Trophoblast cell (in vitro differentiated cells and primary cell): ENCODE measurements at regions not wholly inside any gene's neighbourhood (a gene's known extent, or its start where the extent isn't known, plus 50 kb on each side); places are given as distances from the start of the nearest gene placed in this dataset.

Experiments used
- DNase-seq, 2 donors: peaks; one replicate each; pipeline ENCODE4 v3.0.0-alpha.2; 2016
- H2AFZ ChIP-seq: 2 replicates; pipeline ENCODE4 v1.6.1; 2013; ENCODE audit warnings: low read length, moderate library complexity, mild to moderate bottlenecking; ENCODE audit not compliant: insufficient read depth, poor library complexity
- H2AK5ac ChIP-seq: 2 replicates; pipeline ENCODE4 v1.6.1; 2013; ENCODE audit warnings: mild to moderate bottlenecking, low read length
- H2BK120ac ChIP-seq: 2 replicates; pipeline ENCODE4 v1.6.1; 2013; ENCODE audit warnings: low read length, mild to moderate bottlenecking, moderate library complexity; ENCODE audit not compliant: insufficient read depth, poor library complexity
- H2BK12ac ChIP-seq: 2 replicates; pipeline ENCODE4 v1.6.1; 2013; ENCODE audit warnings: mild to moderate bottlenecking, low read length, moderate library complexity
- H2BK5ac ChIP-seq: 2 replicates; pipeline ENCODE4 v1.6.1; 2013; ENCODE audit warnings: low read length, low read depth, moderate library complexity, mild to moderate bottlenecking; ENCODE audit not compliant: poor library complexity
- H3K14ac ChIP-seq: 2 replicates; pipeline ENCODE4 v1.6.1; 2013; ENCODE audit warnings: mild to moderate bottlenecking, low read length
- H3K18ac ChIP-seq: 2 replicates; pipeline ENCODE4 v1.6.1; 2013; ENCODE audit warnings: mild to moderate bottlenecking, low read length
- H3K23ac ChIP-seq: 2 replicates; pipeline ENCODE4 v1.6.1; 2013; ENCODE audit warnings: low read length
- H3K27ac ChIP-seq: 2 replicates; pipeline ENCODE4 v1.5.1; 2013; ENCODE audit warnings: low read depth, mild to moderate bottlenecking, inconsistent platforms, low read length, moderate library complexity
- H3K27me3 ChIP-seq: 2 replicates; pipeline ENCODE4 v1.6.1; 2013; ENCODE audit warnings: inconsistent platforms, mild to moderate bottlenecking, low read length, moderate library complexity; ENCODE audit not compliant: insufficient read depth
- H3K36me3 ChIP-seq, 2 experiments: 1 replicate in 1 of 2; 2 replicates in 1 of 2; pipeline ENCODE4 v1.6.1; 2013; ENCODE audit warnings: low read length in 2 of 2, mild to moderate bottlenecking in 2 of 2, moderate library complexity in 1 of 2; ENCODE audit not compliant: insufficient read depth in 2 of 2, control insufficient read depth in 1 of 2
- H3K4ac ChIP-seq: 2 replicates; pipeline ENCODE4 v1.6.1; 2013; ENCODE audit warnings: low read depth, mild to moderate bottlenecking, low read length, moderate library complexity
- H3K4me1 ChIP-seq, 2 experiments: 1 replicate in 1 of 2; 2 replicates in 1 of 2; pipeline ENCODE4 v1.6.1; 2013; ENCODE audit warnings: low read length in 2 of 2, mild to moderate bottlenecking in 2 of 2, moderate library complexity in 1 of 2; ENCODE audit not compliant: insufficient read depth in 2 of 2, control insufficient read depth in 1 of 2
- H3K4me2 ChIP-seq: 2 replicates; pipeline ENCODE4 v1.6.1; 2013; ENCODE audit warnings: inconsistent platforms, mild to moderate bottlenecking, low read length, moderate library complexity
- H3K4me3 ChIP-seq: 2 replicates; pipeline ENCODE4 v1.5.1; 2013; ENCODE audit warnings: mild to moderate bottlenecking, low read depth, low read length, inconsistent platforms
- H3K79me1 ChIP-seq: one replicate; pipeline ENCODE4 v1.6.1; 2013; ENCODE audit warnings: low read length
- H3K79me2 ChIP-seq: 2 replicates; pipeline ENCODE4 v1.6.1; 2013; ENCODE audit warnings: low read length, mild to moderate bottlenecking; ENCODE audit not compliant: control insufficient read depth, insufficient read depth, poor library complexity
- H3K9ac ChIP-seq: 2 replicates; pipeline ENCODE4 v1.6.1; 2013; ENCODE audit warnings: mild to moderate bottlenecking, low read length
- H3K9me3 ChIP-seq: 2 replicates; pipeline ENCODE4 v1.6.1; 2013; ENCODE audit warnings: low read depth, mild to moderate bottlenecking, control low read depth, inconsistent platforms, low read length; ENCODE audit not compliant: insufficient read depth
- H4K12ac ChIP-seq: 2 replicates; pipeline ENCODE4 v1.6.1; 2013; ENCODE audit warnings: low read depth, mild to moderate bottlenecking, low read length, moderate library complexity
- H4K8ac ChIP-seq: 2 replicates; pipeline ENCODE4 v1.6.1; 2013; ENCODE audit warnings: low read depth, mild to moderate bottlenecking, low read length, moderate library complexity
- H4K91ac ChIP-seq: one replicate; pipeline ENCODE4 v1.6.1; 2013; ENCODE audit warnings: low read depth, mild to moderate bottlenecking, low read length, moderate library complexity
- WGBS: extraction: QIAGEN DNeasy Blood & Tissue Kit; methylation state at CpG from one replicate; pipeline ENCODE4 v1.1.7; 2013; ENCODE audit warnings: missing lambda C conversion rate; ENCODE audit not compliant: insufficient read length, insufficient coverage; ENCODE audit errors: extremely low coverage; 5-methylcytosine and 5-hydroxymethylcytosine counted together

DNA sequence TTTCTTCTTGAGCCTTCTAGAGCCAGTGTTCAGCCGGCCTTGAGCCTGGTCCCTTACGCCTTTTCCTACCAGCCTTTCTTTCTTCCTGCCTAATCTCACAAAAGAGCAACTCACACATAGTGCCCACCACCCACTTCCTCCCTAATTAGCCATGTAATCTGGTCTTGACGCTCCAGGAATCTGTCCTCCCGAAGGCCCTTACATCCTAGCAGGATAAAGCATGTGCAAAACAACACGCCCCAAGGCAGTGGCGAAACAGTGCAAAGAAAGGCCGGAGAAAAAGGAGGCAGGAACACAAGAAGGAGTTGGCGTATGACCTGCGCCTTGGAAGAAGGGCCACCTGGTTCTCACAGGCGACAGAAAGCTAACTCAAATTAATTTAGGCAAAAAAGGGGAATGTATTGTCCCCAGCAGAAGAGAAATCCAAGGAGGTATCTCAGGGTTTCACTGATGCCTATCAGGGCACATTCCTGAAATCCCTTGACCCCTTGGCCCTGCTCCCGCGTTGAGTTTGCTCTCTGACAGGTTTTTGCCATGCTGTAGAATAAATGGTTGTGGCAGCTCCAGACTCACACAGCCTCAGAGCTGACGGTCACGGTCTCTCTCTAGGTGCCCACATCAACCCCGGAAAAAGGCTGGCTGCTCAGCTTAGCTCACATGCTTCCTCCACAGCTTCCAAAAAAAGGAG lies 79.0 kb downstream of the ZNF281 start:
- H4K8ac ChIP-seq = no peak overlapping the region
- no peak overlapping the region for H3K23ac ChIP-seq
- no peaks in the 10 kb centered on the region for H3K79me2 ChIP-seq
- H3K4me1 ChIP-seq = peaks cover 9 to 12% of the 10 kb centered on the region in 2 experiments
- no peak overlapping the region for H4K91ac ChIP-seq
- H3K9ac ChIP-seq = no peak overlapping the region
- H2BK120ac ChIP-seq = no peak overlapping the region
- no peak overlapping the region for H3K4me3 ChIP-seq
- H4K12ac ChIP-seq = no peak overlapping the region
- H3K79me1 ChIP-seq = no peaks in the 10 kb centered on the region
- H3K9me3 ChIP-seq = no peaks in the 10 kb centered on the region
- H2AK5ac ChIP-seq = no peak overlapping the region
- H3K4me2 ChIP-seq = peak overlapping the region; percentile 50
- H3K18ac ChIP-seq = no peak overlapping the region
- H3K14ac ChIP-seq = no peak overlapping the region
- DNase-seq = peak; percentile 52 to 69
- H2BK5ac ChIP-seq = no peak overlapping the region
- H3K27me3 ChIP-seq = no peaks in the 10 kb centered on the region
- no peak overlapping the region for H3K4ac ChIP-seq
- no peaks in the 10 kb centered on the region for H3K36me3 ChIP-seq
- H2AFZ ChIP-seq = no peak overlapping the region
- H3K27ac ChIP-seq = peak overlapping the region; percentile 36
- peak overlapping the region; percentile 2 for H2BK12ac ChIP-seq
- no CpG with 5 or more reads among the region's 15 CpGs for WGBS

DNA sequence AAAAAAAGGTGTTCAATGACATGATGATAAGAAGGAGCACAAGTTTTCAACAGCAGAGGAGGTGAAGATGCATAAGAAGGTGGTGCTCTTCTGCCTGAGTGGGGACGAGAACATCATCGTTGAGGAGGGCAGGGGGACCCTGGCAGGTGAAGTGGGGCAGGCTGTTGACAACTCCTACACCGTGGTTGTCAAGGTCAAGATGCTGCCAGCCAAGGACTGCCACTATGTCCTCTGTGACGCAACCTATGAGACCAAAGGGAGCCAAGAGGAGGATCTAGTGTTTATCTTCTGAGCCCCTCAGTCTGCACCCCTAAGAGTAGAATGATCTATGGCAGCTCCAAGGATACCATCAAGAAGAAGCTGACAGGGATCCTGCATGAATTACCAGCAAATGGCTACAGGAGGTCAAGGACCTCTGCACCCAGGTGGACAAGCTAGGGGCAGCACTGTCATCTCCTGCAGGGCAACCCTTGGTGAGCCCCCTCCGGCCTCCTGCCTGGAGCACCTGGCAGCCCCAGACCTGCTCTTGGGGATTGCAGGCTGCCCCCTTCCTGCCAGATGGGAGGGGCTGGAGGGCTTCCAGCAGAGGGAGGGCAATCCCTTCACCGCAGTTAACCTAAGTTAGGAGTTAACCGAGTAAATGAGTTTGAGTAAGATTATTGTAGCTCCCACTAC lies 80.5 kb downstream of the ZNF281 start:
- no CpG with 5 or more reads among the region's 7 CpGs for WGBS

DNA sequence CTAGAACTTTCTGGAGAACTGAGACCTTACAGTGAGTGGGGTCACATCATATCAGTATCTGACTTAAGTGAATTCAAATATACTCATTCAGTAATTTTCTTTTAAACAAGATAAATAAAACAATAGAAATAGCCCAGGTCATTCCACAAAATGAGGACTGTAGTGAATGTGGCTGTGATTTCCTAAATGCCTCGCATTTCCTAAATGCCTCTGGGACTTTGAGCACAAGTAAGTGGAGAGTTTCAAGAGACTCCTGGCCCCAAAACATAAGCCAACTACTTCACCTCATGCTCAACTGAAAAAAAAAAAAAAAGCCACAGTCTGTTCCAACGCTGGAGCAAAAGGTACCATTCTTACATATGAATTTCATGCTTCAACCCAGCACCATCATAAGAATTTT lies 81.5 kb downstream of the ZNF281 start:
- DNase-seq = no peak
- WGBS = no CpG with 5 or more reads among the region's 2 CpGs
- H3K4me2 ChIP-seq = no peak overlapping the region

More for the DNA sequence above, 80.5 kb downstream of the ZNF281 start:
- H4K12ac ChIP-seq = no peak overlapping the region
- H3K18ac ChIP-seq = no peak overlapping the region
- no peaks in the 10 kb centered on the region for H3K27me3 ChIP-seq
- no peak overlapping the region for H4K91ac ChIP-seq
- no peak overlapping the region for H2BK5ac ChIP-seq
- H2BK120ac ChIP-seq = no peak overlapping the region
- H3K9ac ChIP-seq = no peak overlapping the region
- H3K36me3 ChIP-seq = no peaks in the 10 kb centered on the region
- no peak overlapping the region for H2BK12ac ChIP-seq
- H4K8ac ChIP-seq = no peak overlapping the region
- H2AK5ac ChIP-seq = no peak overlapping the region
- no peak overlapping the region for H3K4me3 ChIP-seq
- no peaks in the 10 kb centered on the region for H3K79me2 ChIP-seq
- H3K4me2 ChIP-seq = no peak overlapping the region
- no peak for DNase-seq
- H3K79me1 ChIP-seq = no peaks in the 10 kb centered on the region
- H2AFZ ChIP-seq = no peak overlapping the region
- no peak overlapping the region for H3K27ac ChIP-seq
- peaks cover 9 to 12% of the 10 kb centered on the region in 2 experiments for H3K4me1 ChIP-seq
- no peaks in the 10 kb centered on the region for H3K9me3 ChIP-seq
- H3K23ac ChIP-seq = no peak overlapping the region
- H3K14ac ChIP-seq = no peak overlapping the region
- no peak overlapping the region for H3K4ac ChIP-seq

DNA sequence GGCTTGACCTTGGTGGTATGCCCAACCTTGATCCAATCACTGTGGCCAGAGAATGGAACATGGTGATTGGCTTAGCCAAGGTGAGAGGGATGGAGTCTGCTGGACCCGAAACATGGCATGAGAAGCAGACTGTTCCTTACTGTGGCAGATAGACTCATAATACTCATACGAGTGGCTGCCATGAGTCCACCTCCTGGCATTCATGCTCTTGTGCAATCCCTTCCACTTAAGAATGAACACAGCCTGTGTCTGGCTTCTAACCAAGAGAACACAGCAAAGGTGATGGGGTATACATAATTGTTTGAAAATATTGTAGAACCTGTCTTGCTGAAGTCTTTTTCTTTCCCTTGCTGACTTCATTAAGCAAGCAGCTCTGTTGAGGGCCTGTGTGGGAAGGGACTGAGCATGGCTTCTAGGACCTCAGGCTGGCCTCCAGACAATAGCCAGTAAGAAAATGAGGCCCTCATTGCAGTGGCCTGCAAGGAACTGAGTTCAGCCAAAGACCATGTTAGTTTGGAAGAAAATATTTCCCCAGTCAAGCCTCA lies 85.9 kb downstream of the ZNF281 start:
- H3K4me3 ChIP-seq = no peak overlapping the region
- no peak overlapping the region for H2AK5ac ChIP-seq
- no peak overlapping the region for H3K14ac ChIP-seq
- no peaks in the 10 kb centered on the region for H3K9me3 ChIP-seq
- H2BK12ac ChIP-seq = no peak overlapping the region
- H3K27me3 ChIP-seq = no peaks in the 10 kb centered on the region
- no peaks in the 10 kb centered on the region for H3K79me1 ChIP-seq
- no peak overlapping the region for H2BK120ac ChIP-seq
- no peak overlapping the region for H3K18ac ChIP-seq
- H3K4me2 ChIP-seq = no peak overlapping the region
- H3K23ac ChIP-seq = no peak overlapping the region
- no peak overlapping the region for H3K27ac ChIP-seq
- peaks cover 2 to 3% of the 10 kb centered on the region in 2 experiments for H3K4me1 ChIP-seq
- no CpG with 5 or more reads among the region's 2 CpGs for WGBS
- peak; percentile 71 to 77 for DNase-seq
- no peak overlapping the region for H4K91ac ChIP-seq
- no peak overlapping the region for H2AFZ ChIP-seq
- no peaks in the 10 kb centered on the region for H3K36me3 ChIP-seq
- no peak overlapping the region for H4K8ac ChIP-seq
- no peak overlapping the region for H4K12ac ChIP-seq
- H3K4ac ChIP-seq = no peak overlapping the region
- no peak overlapping the region for H3K9ac ChIP-seq
- H3K79me2 ChIP-seq = no peaks in the 10 kb centered on the region
- no peak overlapping the region for H2BK5ac ChIP-seq

More for the DNA sequence above, 81.5 kb downstream of the ZNF281 start:
- no peaks in the 10 kb centered on the region for H3K9me3 ChIP-seq
- H3K14ac ChIP-seq = no peak overlapping the region
- no peaks in the 10 kb centered on the region for H3K79me2 ChIP-seq
- no peak overlapping the region for H3K4me3 ChIP-seq
- H4K8ac ChIP-seq = no peak overlapping the region
- no peak overlapping the region for H4K91ac ChIP-seq
- H3K9ac ChIP-seq = no peak overlapping the region
- no peak overlapping the region for H3K18ac ChIP-seq
- no peak overlapping the region for H2AK5ac ChIP-seq
- no peak overlapping the region for H3K23ac ChIP-seq
- H3K27ac ChIP-seq = no peak overlapping the region
- H3K79me1 ChIP-seq = no peaks in the 10 kb centered on the region
- H3K4me1 ChIP-seq = peaks cover 12% of the 10 kb centered on the region in 2 experiments
- H2BK5ac ChIP-seq = no peak overlapping the region
- no peak overlapping the region for H2BK12ac ChIP-seq
- no peak overlapping the region for H2AFZ ChIP-seq
- no peak overlapping the region for H2BK120ac ChIP-seq
- no peak overlapping the region for H3K4ac ChIP-seq
- no peaks in the 10 kb centered on the region for H3K27me3 ChIP-seq
- no peak overlapping the region for H4K12ac ChIP-seq
- no peaks in the 10 kb centered on the region for H3K36me3 ChIP-seq
